Mesendoderm (in vitro differentiated cells): ENCODE measurements at regions not wholly inside any gene's neighbourhood (a gene's known extent, or its start where the extent isn't known, plus 50 kb on each side); places are given as distances from the start of the nearest gene placed in this dataset.

Experiments
- DNase-seq: peaks from one replicate; pipeline ENCODE4 v3.0.0; 2013
- H2AK5ac ChIP-seq: 2 replicates; pipeline ENCODE4 v1.6.1; 2013; ENCODE audit warnings: low read length, inconsistent platforms
- H2BK120ac ChIP-seq: 2 replicates; pipeline ENCODE4 v1.6.1; 2013; ENCODE audit warnings: low read depth, mild to moderate bottlenecking, low read length, moderate library complexity, mixed read lengths
- H2BK15ac ChIP-seq: replicated peaks from 2 replicates; pipeline ENCODE4 v1.6.1; 2013; ENCODE audit warnings: low read depth, mild to moderate bottlenecking, moderate library complexity
- H2BK5ac ChIP-seq: 2 replicates; pipeline ENCODE4 v1.6.1; 2013; ENCODE audit warnings: low read length, inconsistent platforms
- H3K18ac ChIP-seq: 2 replicates; pipeline ENCODE4 v1.6.1; 2013; ENCODE audit warnings: mild to moderate bottlenecking, low read length, mixed read lengths
- H3K23ac ChIP-seq: one replicate; pipeline ENCODE4 v1.6.1; 2013; ENCODE audit warnings: low read length
- H3K27ac ChIP-seq: 2 replicates; pipeline ENCODE4 v1.5.1; 2013; ENCODE audit warnings: low read depth, mild to moderate bottlenecking, inconsistent platforms, low read length, moderate library complexity
- H3K27me3 ChIP-seq: 2 replicates; pipeline ENCODE4 v1.6.1; 2013; ENCODE audit warnings: low read length, control low read depth, mild to moderate bottlenecking, inconsistent platforms; ENCODE audit not compliant: insufficient read depth, poor library complexity
- H3K36me3 ChIP-seq: 2 replicates; pipeline ENCODE4 v1.6.1; 2013; ENCODE audit warnings: low read length, inconsistent platforms; ENCODE audit not compliant: control insufficient read depth, insufficient read depth
- H3K4ac ChIP-seq: one replicate; pipeline ENCODE4 v1.6.1; 2013; ENCODE audit warnings: low read depth, mild to moderate bottlenecking, low read length, moderate library complexity
- H3K4me1 ChIP-seq: 2 replicates; pipeline ENCODE4 v1.6.1; 2013; ENCODE audit warnings: low read depth, low read length, inconsistent platforms; ENCODE audit not compliant: control insufficient read depth
- H3K4me2 ChIP-seq: 2 replicates; pipeline ENCODE4 v1.6.1; 2013; ENCODE audit warnings: low read length
- H3K4me3 ChIP-seq: 2 replicates; pipeline ENCODE4 v1.5.1; 2013; ENCODE audit warnings: mild to moderate bottlenecking, low read length
- H3K56ac ChIP-seq: one replicate; pipeline ENCODE4 v1.6.1; 2013; ENCODE audit warnings: low read length
- H3K79me1 ChIP-seq: 2 replicates; pipeline ENCODE4 v1.6.1; 2013; ENCODE audit warnings: low read length, inconsistent platforms
- H3K79me2 ChIP-seq: 2 replicates; pipeline ENCODE4 v1.6.1; 2013; ENCODE audit warnings: mild to moderate bottlenecking, low read length; ENCODE audit not compliant: control insufficient read depth, insufficient read depth
- H3K9ac ChIP-seq: 2 replicates; pipeline ENCODE4 v1.6.1; 2013; ENCODE audit warnings: low read length, inconsistent platforms
- H4K5ac ChIP-seq: one replicate; pipeline ENCODE4 v1.6.1; 2013; ENCODE audit warnings: low read length
- H4K8ac ChIP-seq: one replicate; pipeline ENCODE4 v1.6.1; 2013; ENCODE audit warnings: low read depth, mild to moderate bottlenecking, control low read depth, low read length, moderate library complexity
- WGBS: extraction: QIAGEN DNeasy Blood & Tissue Kit; methylation state at CpG from one replicate; pipeline ENCODE4 v1.1.7; 2013; ENCODE audit warnings: low lambda C conversion rate, missing lambda C conversion rate; ENCODE audit not compliant: insufficient coverage; ENCODE audit errors: extremely low coverage; 5-methylcytosine and 5-hydroxymethylcytosine counted together

- no peak overlapping the region for H3K27ac ChIP-seq
- H2BK15ac ChIP-seq: no peak overlapping the region
- H3K4me2 ChIP-seq: no peak overlapping the region
- H3K27me3 ChIP-seq: no peaks in the 10 kb centered on the region
- no peak overlapping the region for H3K4me3 ChIP-seq
- no peak overlapping the region for H4K5ac ChIP-seq
- H3K9ac ChIP-seq: no peak overlapping the region
- no peaks in the 10 kb centered on the region for H3K79me1 ChIP-seq
- WGBS: no CpG with 5 or more reads among the region's 5 CpGs
- H2AK5ac ChIP-seq: no peak overlapping the region
- no peaks in the 10 kb centered on the region for H3K36me3 ChIP-seq
- no peak overlapping the region for H3K4ac ChIP-seq
- H2BK5ac ChIP-seq: no peak overlapping the region
- H3K79me2 ChIP-seq: no peaks in the 10 kb centered on the region
- no peaks in the 10 kb centered on the region for H3K4me1 ChIP-seq
- no peak overlapping the region for H2BK120ac ChIP-seq
- no peak overlapping the region for H3K23ac ChIP-seq
- no peak overlapping the region for H4K8ac ChIP-seq
- DNase-seq: no peak
- H3K18ac ChIP-seq: no peak overlapping the region
- H3K56ac ChIP-seq: no peak overlapping the region
Measured at GRCh38 chr13:105333416-105333815, 1202.0 kb downstream of the EFNB2 start.

GRCh38 chr13:105329359-105329758, 1206.1 kb downstream of the EFNB2 start:
- no peak overlapping the region for H3K4me3 ChIP-seq
- no peak overlapping the region for H3K56ac ChIP-seq
- H2BK15ac ChIP-seq: no peak overlapping the region
- H4K8ac ChIP-seq: no peak overlapping the region
- no peak overlapping the region for H3K4ac ChIP-seq
- no peak overlapping the region for H3K4me2 ChIP-seq
- H2BK120ac ChIP-seq: no peak overlapping the region
- no peaks in the 10 kb centered on the region for H3K79me1 ChIP-seq
- H2BK5ac ChIP-seq: no peak overlapping the region
- WGBS: no CpG with 5 or more reads among the region's 2 CpGs
- H3K27ac ChIP-seq: no peak overlapping the region
- H3K79me2 ChIP-seq: no peaks in the 10 kb centered on the region
- H3K27me3 ChIP-seq: no peaks in the 10 kb centered on the region
- no peak for DNase-seq
- H4K5ac ChIP-seq: no peak overlapping the region
- H3K9ac ChIP-seq: no peak overlapping the region
- no peak overlapping the region for H3K18ac ChIP-seq
- H2AK5ac ChIP-seq: no peak overlapping the region
- H3K36me3 ChIP-seq: no peaks in the 10 kb centered on the region
- no peak overlapping the region for H3K23ac ChIP-seq
- no peaks in the 10 kb centered on the region for H3K4me1 ChIP-seq

- Histone ChIP-seq H3K27me3 (no peaks in the 10 kb centered on the region), H3K9ac (no peak overlapping the region), H3K4me3 (no peak overlapping the region), H3K36me3 (no peaks in the 10 kb centered on the region), H2BK15ac (no peak overlapping the region), H4K8ac (no peak overlapping the region), H3K56ac (no peak overlapping the region), H3K4me2 (no peak overlapping the region), H2BK5ac (no peak overlapping the region), H2AK5ac (no peak overlapping the region), H3K79me2 (no peaks in the 10 kb centered on the region), H3K4ac (no peak overlapping the region), H3K79me1 (no peaks in the 10 kb centered on the region), H3K4me1 (no peaks in the 10 kb centered on the region), H3K23ac (no peak overlapping the region), H4K5ac (no peak overlapping the region), H2BK120ac (no peak overlapping the region), H3K27ac (no peak overlapping the region), H3K18ac (no peak overlapping the region)
- DNase-seq: no peak
- WGBS: no CpG with 5 or more reads among the region's 4 CpGs
Measured at GRCh38 chr13:105328212-105328611, 1207.2 kb downstream of the EFNB2 start.

GRCh38 chr13:105327581-105328126, 1207.8 kb downstream of the EFNB2 start:
- Histone ChIP-seq H3K36me3 (no peaks in the 10 kb centered on the region), H4K8ac (no peak overlapping the region), H3K4me3 (no peak overlapping the region), H2BK15ac (no peak overlapping the region), H3K23ac (no peak overlapping the region), H3K79me2 (no peaks in the 10 kb centered on the region), H3K27me3 (no peaks in the 10 kb centered on the region), H2AK5ac (no peak overlapping the region), H2BK5ac (no peak overlapping the region), H3K79me1 (no peaks in the 10 kb centered on the region), H3K4me2 (no peak overlapping the region), H3K4me1 (no peaks in the 10 kb centered on the region), H4K5ac (no peak overlapping the region), H3K27ac (no peak overlapping the region), H3K56ac (no peak overlapping the region), H2BK120ac (no peak overlapping the region), H3K4ac (no peak overlapping the region), H3K9ac (no peak overlapping the region), H3K18ac (no peak overlapping the region)
- no CpG with 5 or more reads among the region's 3 CpGs for WGBS
- DNase-seq: no peak

- DNase-seq: no peak
- Histone ChIP-seq H3K4me1 (no peaks in the 10 kb centered on the region), H4K8ac (no peak overlapping the region), H2BK15ac (no peak overlapping the region), H3K23ac (no peak overlapping the region), H3K4me3 (no peak overlapping the region), H3K36me3 (no peaks in the 10 kb centered on the region), H3K27me3 (no peaks in the 10 kb centered on the region), H4K5ac (no peak overlapping the region), H3K18ac (no peak overlapping the region), H3K79me2 (no peaks in the 10 kb centered on the region), H3K56ac (no peak overlapping the region), H3K79me1 (no peaks in the 10 kb centered on the region), H2AK5ac (no peak overlapping the region), H3K27ac (no peak overlapping the region), H3K4ac (no peak overlapping the region), H3K4me2 (no peak overlapping the region), H3K9ac (no peak overlapping the region), H2BK5ac (no peak overlapping the region), H2BK120ac (no peak overlapping the region)
- WGBS: no CpG with 5 or more reads among the region's 6 CpGs
Measured at GRCh38 chr13:105319875-105320274, 1215.6 kb downstream of the EFNB2 start.

GRCh38 chr13:105316731-105317130, 1218.7 kb downstream of the EFNB2 start:
- Histone ChIP-seq H3K9ac (no peak overlapping the region), H3K4me1 (no peaks in the 10 kb centered on the region), H3K18ac (no peak overlapping the region), H3K4ac (no peak overlapping the region), H3K27ac (no peak overlapping the region), H2BK5ac (no peak overlapping the region), H4K8ac (no peak overlapping the region), H3K23ac (no peak overlapping the region), H4K5ac (no peak overlapping the region), H2AK5ac (no peak overlapping the region), H3K36me3 (no peaks in the 10 kb centered on the region), H3K79me1 (no peaks in the 10 kb centered on the region), H3K79me2 (no peaks in the 10 kb centered on the region), H3K56ac (no peak overlapping the region), H2BK15ac (no peak overlapping the region), H3K27me3 (no peaks in the 10 kb centered on the region), H3K4me2 (no peak overlapping the region), H3K4me3 (no peak overlapping the region), H2BK120ac (no peak overlapping the region)
- WGBS: no CpG with 5 or more reads among the region's 4 CpGs
- peak; percentile 57 for DNase-seq
